ENCODE measurements at regions not wholly inside any gene's neighbourhood (a gene's known extent, or its start where the extent isn't known, plus 50 kb on each side); places are given as distances from the start of the nearest gene placed in this dataset.

- DNase-seq (ENCODE audit: low spot score), result no peak
Observed at GRCh38 chr1:239436286-239436685, 49.9 kb downstream of the CHRM3 start.

GRCh38 chr1:239437822-239438221 is 51.5 kb downstream of the CHRM3 start:
- no peak for DNase-seq (ENCODE audit: low spot score)

- no peak for DNase-seq (ENCODE audit: low spot score)
Observed at GRCh38 chr1:239438891-239439290, 52.5 kb downstream of the CHRM3 start.

GRCh38 chr1:239443361-239443760 is 57.0 kb downstream of the CHRM3 start:
- no peak for DNase-seq (ENCODE audit: low spot score)

GRCh38 chr1:239446611-239447010 is 60.2 kb downstream of the CHRM3 start:
- no peak for DNase-seq (ENCODE audit: low spot score)

GRCh38 chr1:239448911-239449310 is 62.5 kb downstream of the CHRM3 start:
- no peak for DNase-seq (ENCODE audit: low spot score)

GRCh38 chr1:239455743-239456142 is 69.4 kb downstream of the CHRM3 start:
- DNase-seq (ENCODE audit: low spot score), result no peak

GRCh38 chr1:239456788-239457187 is 70.4 kb downstream of the CHRM3 start:
- peak; percentile 25 for DNase-seq (ENCODE audit: low spot score)

- DNase-seq (ENCODE audit: low spot score), result no peak
Observed at GRCh38 chr1:239457491-239458143, 71.2 kb downstream of the CHRM3 start.

- no peak for DNase-seq (ENCODE audit: low spot score)
Observed at GRCh38 chr1:239458144-239458500, 71.8 kb downstream of the CHRM3 start.

GRCh38 chr1:239467730-239468129 is 81.4 kb downstream of the CHRM3 start:
- DNase-seq (ENCODE audit: low spot score), result no peak

GRCh38 chr1:239478069-239478468 is 91.7 kb downstream of the CHRM3 start:
- DNase-seq (ENCODE audit: low spot score), result no peak

GRCh38 chr1:239483391-239483790 is 97.0 kb downstream of the CHRM3 start:
- no peak for DNase-seq (ENCODE audit: low spot score)

- no peak for DNase-seq (ENCODE audit: low spot score)
Observed at GRCh38 chr1:239493811-239494414, 107.5 kb downstream of the CHRM3 start.

- no peak for DNase-seq (ENCODE audit: low spot score)
Observed at GRCh38 chr1:239505094-239505493, 118.7 kb downstream of the CHRM3 start.

- no peak for DNase-seq (ENCODE audit: low spot score)
Observed at GRCh38 chr1:239507826-239508225, 121.5 kb downstream of the CHRM3 start.

- no peak for DNase-seq (ENCODE audit: low spot score)
Observed at GRCh38 chr1:239511875-239512274, 125.5 kb downstream of the CHRM3 start.

- no peak for DNase-seq (ENCODE audit: low spot score)
Observed at GRCh38 chr1:239516579-239516978, 130.2 kb downstream of the CHRM3 start.

GRCh38 chr1:239526391-239526790 is 140.0 kb downstream of the CHRM3 start:
- no peak for DNase-seq (ENCODE audit: low spot score)

- DNase-seq (ENCODE audit: low spot score), result no peak
Observed at GRCh38 chr1:239527051-239527693, 140.8 kb downstream of the CHRM3 start.

GRCh38 chr1:239536165-239536849 is 149.9 kb downstream of the CHRM3 start:
- DNase-seq (ENCODE audit: low spot score), result no peak

GRCh38 chr1:239537795-239538194 is 151.4 kb downstream of the CHRM3 start:
- DNase-seq (ENCODE audit: low spot score), result no peak

Measured in A172 (cell line).